Common myeloid progenitor, CD34-positive (primary cell): ENCODE measurements at regions not wholly inside any gene's neighbourhood (a gene's known extent, or its start where the extent isn't known, plus 50 kb on each side); places are given as distances from the start of the nearest gene placed in this dataset.

Experiments used
- CTCF ChIA-PET: fragments of 350-600 bp; sonication (Branson Sonifier 250); formaldehyde crosslinking; loops from one replicate; lab custom pipeline; 2021; ENCODE audit warnings: antibody characterized with exemption; lab: Charles Lee
- POLR2A ChIA-PET: fragments of 350-600 bp; sonication (Branson Sonifier 250); formaldehyde crosslinking; loops from one replicate; lab custom pipeline; 2021; ENCODE audit warnings: antibody characterized with exemption; lab: Charles Lee
- DNase-seq, 3 donors: peaks; one replicate each; pipeline versions ENCODE4 v3.0.0 to v3.0.0-alpha.2; 2013
- H3K27ac ChIP-seq, 2 experiments: 1 replicate in 1 of 2; 2 replicates in 1 of 2; pipeline ENCODE4 v1.7.0; 2013; ENCODE audit warnings: inconsistent platforms in 2 of 2, low read length in 2 of 2, mild to moderate bottlenecking in 2 of 2, low read depth in 1 of 2, moderate library complexity in 1 of 2; ENCODE audit not compliant: severe bottlenecking in 2 of 2, insufficient read depth in 1 of 2, poor library complexity in 1 of 2
- H3K27me3 ChIP-seq, 5 experiments: replicated peaks in 2 of 5; 1 replicate in 3 of 5; 2 replicates in 2 of 5; pipeline versions ENCODE4 v1.6.1 to v1.7.0; 2013; ENCODE audit warnings: low read length in 4 of 5, mild to moderate bottlenecking in 2 of 5, moderate library complexity in 2 of 5, inconsistent platforms in 1 of 5; ENCODE audit not compliant: insufficient read depth in 5 of 5, control insufficient read depth in 4 of 5
- H3K36me3 ChIP-seq, 4 experiments: 1 replicate in 2 of 4; 2 replicates in 2 of 4; pipeline versions ENCODE4 v1.6.1 to v1.7.0; 2013; ENCODE audit warnings: low read length in 3 of 4, control low read depth in 1 of 4, mild to moderate bottlenecking in 1 of 4; ENCODE audit not compliant: control insufficient read depth in 4 of 4, insufficient read depth in 4 of 4
- H3K4me1 ChIP-seq, 4 experiments: 1 replicate in 3 of 4; 2 replicates in 1 of 4; pipeline versions ENCODE4 v1.6.1 to v1.7.1; 2013; ENCODE audit warnings: low read length in 3 of 4, mild to moderate bottlenecking in 3 of 4, control low read depth in 1 of 4, inconsistent platforms in 1 of 4, moderate library complexity in 1 of 4; ENCODE audit not compliant: control insufficient read depth in 4 of 4, insufficient read depth in 4 of 4; ENCODE audit errors: control extremely low read depth in 1 of 4
- H3K4me3 ChIP-seq, 7 experiments: 1 replicate in 4 of 7; 2 replicates in 3 of 7; pipeline versions ENCODE4 v1.5.1 to v1.7.0; 2013; ENCODE audit warnings: mild to moderate bottlenecking in 7 of 7, low read length in 6 of 7, moderate library complexity in 6 of 7, inconsistent platforms in 2 of 7, low read depth in 2 of 7, control low read depth in 1 of 7; ENCODE audit not compliant: insufficient read depth in 4 of 7, control insufficient read depth in 1 of 7; ENCODE audit errors: extremely low read depth in 1 of 7
- H3K9me3 ChIP-seq, 5 experiments: 1 replicate in 4 of 5; 2 replicates in 1 of 5; pipeline versions ENCODE4 v1.6.1 to v1.7.1; 2013; ENCODE audit warnings: low read length in 4 of 5, mild to moderate bottlenecking in 2 of 5, inconsistent platforms in 1 of 5, low read depth in 1 of 5, moderate library complexity in 1 of 5; ENCODE audit not compliant: control insufficient read depth in 4 of 5, insufficient read depth in 2 of 5; ENCODE audit errors: control extremely low read depth in 1 of 5
- WGBS: methylation state at CpG from one replicate; pipeline ENCODE4 v1.1.5; 2013; ENCODE audit not compliant: insufficient coverage; 5-methylcytosine and 5-hydroxymethylcytosine counted together

DNA sequence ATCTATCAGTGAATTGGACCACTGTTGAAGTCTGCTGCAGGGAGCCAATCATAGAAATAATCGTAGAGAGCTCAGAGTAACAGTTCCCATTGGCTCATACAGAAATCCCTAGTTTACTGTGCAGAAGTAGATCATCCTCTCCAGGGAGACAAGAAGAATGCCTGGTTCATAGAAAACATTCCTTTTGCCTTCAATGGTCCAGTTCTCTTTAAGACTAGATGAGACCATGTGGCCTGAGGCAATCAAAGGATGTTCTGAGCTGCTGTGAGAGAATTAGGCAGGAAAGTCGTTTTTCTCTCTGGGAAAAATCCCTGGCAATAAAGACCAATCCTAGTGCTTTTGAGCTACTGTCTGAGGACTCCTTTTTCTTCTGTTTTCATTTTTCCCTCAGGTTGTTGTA, 208.4 kb downstream of the CENPW start:
- H3K27me3 ChIP-seq, result peaks cover 0 to 2% (median 0%) of the 10 kb centered on the region in 5 experiments

DNA sequence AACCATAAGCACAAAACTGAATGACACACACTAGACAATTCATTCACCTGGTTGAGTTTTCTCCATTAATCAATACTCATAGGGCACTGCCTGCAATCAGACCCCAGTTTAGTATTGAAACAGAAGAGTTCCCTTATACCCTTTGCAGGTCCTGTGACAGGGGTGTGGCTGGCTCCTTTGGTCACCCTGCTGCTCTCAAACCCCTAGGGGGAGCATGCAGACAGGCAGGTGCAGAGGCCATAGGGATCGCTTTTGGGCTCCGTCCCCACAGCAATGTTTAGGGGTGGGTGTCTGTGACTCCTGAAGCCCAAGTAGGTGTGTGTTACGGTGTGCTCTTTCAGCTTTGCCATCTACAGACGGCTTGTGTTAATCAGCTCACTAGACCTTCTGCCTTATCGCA, 210.4 kb downstream of the CENPW start:
- POLR2A ChIA-PET, result no interaction called here
- Histone ChIP-seq H3K27ac (no peak overlapping the region), H3K36me3 (no peaks in the 10 kb centered on the region), H3K9me3 (no peaks in the 10 kb centered on the region), H3K4me3 (no peak overlapping the region), H3K27me3 (peaks cover 0 to 2% (median 0%) of the 10 kb centered on the region in 5 experiments), H3K4me1 (no peaks in the 10 kb centered on the region)
- no peak for DNase-seq
- CTCF ChIA-PET, result no interaction called here
- whole genome bisulfite sequencing, result 100% methylated on average over 5 of the region's 5 CpGs

More for the DNA sequence above, 208.4 kb downstream of the CENPW start:
- DNase-seq, result no peak
- ChIA-PET CTCF (no interaction called here), POLR2A (no interaction called here)
- Histone ChIP-seq H3K36me3 (no peaks in the 10 kb centered on the region), H3K9me3 (peaks cover 0 to 1% (median 0%) of the 10 kb centered on the region in 5 experiments), H3K4me3 (no peak overlapping the region), H3K27ac (no peak overlapping the region), H3K4me1 (no peaks in the 10 kb centered on the region)
- WGBS, result 63% methylated on average over 2 of the region's 2 CpGs

- Histone ChIP-seq H3K4me1 (no peaks in the 10 kb centered on the region), H3K27ac (no peak overlapping the region), H3K9me3 (peaks cover 0 to 2% (median 0%) of the 10 kb centered on the region in 5 experiments), H3K4me3 (no peak overlapping the region), H3K36me3 (no peaks in the 10 kb centered on the region), H3K27me3 (peaks cover 0 to 2% (median 0%) of the 10 kb centered on the region in 5 experiments)
- WGBS, result 100% methylated on average over 1 of the region's 1 CpG
- ChIA-PET CTCF (no interaction called here), POLR2A (no interaction called here)
- DNase-seq, result no peak
These were observed 211.9 kb downstream of the CENPW start for GRCh38 chr6:126551832-126552231.

GRCh38 chr6:126553854-126554253, 213.9 kb downstream of the CENPW start:
- CTCF ChIA-PET, result no interaction called here
- Histone ChIP-seq H3K4me3 (no peak overlapping the region), H3K9me3 (peaks cover 0 to 8% (median 0%) of the 10 kb centered on the region in 5 experiments), H3K4me1 (no peaks in the 10 kb centered on the region), H3K27me3 (no peaks in the 10 kb centered on the region), H3K36me3 (no peaks in the 10 kb centered on the region), H3K27ac (no peak overlapping the region)
- DNase-seq, result no peak
- WGBS, result no CpG with 5 or more reads among the region's 1 CpG
- POLR2A ChIA-PET, result no interaction called here

GRCh38 chr6:126570507-126570906, 230.6 kb downstream of the CENPW start:
- Histone ChIP-seq H3K4me1 (no peaks in the 10 kb centered on the region), H3K36me3 (no peaks in the 10 kb centered on the region), H3K9me3 (no peaks in the 10 kb centered on the region), H3K27ac (no peak overlapping the region), H3K4me3 (no peak overlapping the region), H3K27me3 (no peaks in the 10 kb centered on the region)
- ChIA-PET CTCF (no interaction called here), POLR2A (no interaction called here)
- no peak for DNase-seq
- no CpG with 5 or more reads among the region's 1 CpG for WGBS

DNA sequence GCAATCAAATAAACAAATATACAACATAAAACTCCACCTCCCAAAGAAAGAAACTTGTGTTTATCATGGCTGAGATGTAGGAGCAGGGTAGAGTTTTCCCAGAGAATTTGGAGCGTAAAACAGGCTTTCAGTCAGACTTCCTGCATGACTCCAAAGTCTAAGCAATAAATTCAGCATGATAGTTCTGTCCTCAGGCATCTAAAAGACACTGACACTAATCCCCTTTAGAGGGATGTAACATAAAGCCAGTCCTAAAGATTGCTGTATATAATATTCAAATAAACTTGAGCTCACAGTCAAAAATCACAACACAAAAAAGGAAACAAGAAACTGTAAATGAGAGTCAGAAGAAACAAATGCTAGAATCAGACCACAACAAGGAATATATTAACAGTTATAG, 234.4 kb downstream of the CENPW start:
- H3K4me3 ChIP-seq, result no peak overlapping the region
- CTCF ChIA-PET, result no interaction called here
- H3K27ac ChIP-seq, result no peak overlapping the region
- no peaks in the 10 kb centered on the region for H3K4me1 ChIP-seq
- POLR2A ChIA-PET, result no interaction called here
- DNase-seq, result no peak
- H3K9me3 ChIP-seq, result no peaks in the 10 kb centered on the region
- no peaks in the 10 kb centered on the region for H3K36me3 ChIP-seq
- 67% methylated on average over 1 of the region's 1 CpG for WGBS
- no peaks in the 10 kb centered on the region for H3K27me3 ChIP-seq

GRCh38 chr6:126581316-126581715, 241.4 kb downstream of the CENPW start:
- H3K27ac ChIP-seq, result no peak overlapping the region
- CTCF ChIA-PET, result no interaction called here
- no peaks in the 10 kb centered on the region for H3K9me3 ChIP-seq
- H3K27me3 ChIP-seq, result peaks cover 0 to 2% (median 0%) of the 10 kb centered on the region in 5 experiments
- H3K4me3 ChIP-seq, result no peak overlapping the region
- no peaks in the 10 kb centered on the region for H3K4me1 ChIP-seq
- no peak for DNase-seq
- POLR2A ChIA-PET, result no interaction called here
- no peaks in the 10 kb centered on the region for H3K36me3 ChIP-seq
